ENCODE measurements at regions not wholly inside any gene's neighbourhood (a gene's known extent, or its start where the extent isn't known, plus 50 kb on each side); places are given as distances from the start of the nearest gene placed in this dataset.
A peak's percentile ranks its signal among the peaks of the same experiment; 100 is the strongest.
"Not testable (repeated sequence)": the region's sequence is repeated elsewhere in the genome, so short reads cannot be mapped to it uniquely, and the experiment has no call there.

DNA sequence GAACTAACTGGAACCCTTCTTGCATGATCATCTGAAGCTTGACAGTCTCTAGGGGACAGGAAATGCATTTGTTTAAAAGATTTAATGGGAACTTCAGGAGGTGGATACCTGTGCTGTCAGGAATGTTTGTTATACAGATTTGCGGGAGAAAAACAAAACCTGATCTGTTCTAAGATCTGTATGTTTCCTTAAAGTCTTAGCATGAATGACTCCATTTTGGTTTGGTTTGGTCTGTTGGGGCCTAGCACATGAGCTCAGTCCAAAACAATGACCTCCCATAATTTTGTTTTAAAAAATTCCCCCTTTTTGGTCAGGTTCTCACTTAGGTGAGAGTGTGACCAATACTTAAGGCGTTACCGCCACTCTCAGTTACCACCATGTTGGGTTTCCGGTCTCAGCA lies 138.7 kb downstream of the AKR1D1 start:
- no peak for DNase-seq (ENCODE audit: low read depth)

DNA sequence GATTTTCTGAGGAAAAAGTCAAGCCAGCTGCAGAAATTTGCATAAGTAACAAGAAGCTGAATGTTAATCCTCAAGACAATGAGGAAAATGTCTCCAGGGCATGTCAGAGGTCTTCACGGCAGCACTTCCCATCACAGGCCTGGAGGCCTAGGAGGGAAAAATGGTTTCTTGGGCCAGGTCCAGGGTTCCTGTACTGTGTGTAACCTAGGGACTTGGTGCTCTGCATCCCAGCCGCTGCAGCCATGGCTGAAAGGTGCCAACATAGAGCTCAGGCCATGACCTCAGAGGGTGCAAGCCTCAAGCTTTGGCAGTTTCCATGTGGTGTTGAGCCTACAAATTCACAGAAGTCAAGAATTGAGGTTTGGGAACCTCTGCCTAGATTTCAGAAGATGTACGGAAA lies 144.1 kb downstream of the AKR1D1 start:
- not testable (repeated sequence) for DNase-seq (ENCODE audit: low read depth)

DNA sequence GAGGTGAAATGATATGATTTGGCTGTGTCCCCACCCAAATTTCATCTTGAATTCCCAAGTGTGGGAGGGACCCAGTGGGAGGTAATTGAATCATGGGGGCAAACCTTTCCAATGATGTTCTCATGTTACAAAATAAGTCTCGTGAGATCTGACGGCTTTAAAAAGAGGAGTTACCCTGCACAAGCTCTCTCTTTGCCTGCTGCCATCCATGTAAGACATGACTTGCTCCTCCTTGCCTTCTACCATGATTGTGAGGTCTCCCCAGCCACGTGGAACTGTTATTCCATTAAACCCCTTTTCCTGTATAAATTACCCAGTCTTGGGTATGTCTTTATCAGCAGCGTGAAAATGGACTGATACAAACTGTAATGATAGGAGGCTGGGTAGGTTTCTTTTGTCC lies 145.1 kb downstream of the AKR1D1 start:
- not testable (repeated sequence) for DNase-seq (ENCODE audit: low read depth)

DNA sequence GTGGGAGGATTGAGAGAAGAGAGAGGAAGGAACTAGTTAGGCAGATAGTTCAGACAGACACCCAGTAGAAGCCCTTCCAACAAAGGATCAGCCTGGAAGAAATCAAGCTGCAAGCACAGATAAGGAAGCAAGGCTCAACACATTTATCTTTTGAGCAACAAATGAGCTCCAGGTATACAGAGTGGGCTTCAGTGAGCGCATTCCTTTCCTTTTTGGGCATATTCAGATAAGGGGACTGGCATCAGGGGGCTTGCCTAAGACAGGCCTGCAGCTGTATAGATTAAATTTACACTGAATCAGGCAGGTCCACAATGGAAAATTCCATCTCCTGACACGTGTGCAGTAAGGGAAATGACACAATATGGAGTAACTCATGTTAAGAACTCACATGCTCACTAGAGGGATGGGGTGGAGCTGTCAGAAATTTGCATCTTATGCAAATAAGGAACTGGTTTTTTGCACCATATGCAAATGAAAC lies 147.2 kb downstream of the AKR1D1 start:
- no peak for DNase-seq (ENCODE audit: low read depth)

DNA sequence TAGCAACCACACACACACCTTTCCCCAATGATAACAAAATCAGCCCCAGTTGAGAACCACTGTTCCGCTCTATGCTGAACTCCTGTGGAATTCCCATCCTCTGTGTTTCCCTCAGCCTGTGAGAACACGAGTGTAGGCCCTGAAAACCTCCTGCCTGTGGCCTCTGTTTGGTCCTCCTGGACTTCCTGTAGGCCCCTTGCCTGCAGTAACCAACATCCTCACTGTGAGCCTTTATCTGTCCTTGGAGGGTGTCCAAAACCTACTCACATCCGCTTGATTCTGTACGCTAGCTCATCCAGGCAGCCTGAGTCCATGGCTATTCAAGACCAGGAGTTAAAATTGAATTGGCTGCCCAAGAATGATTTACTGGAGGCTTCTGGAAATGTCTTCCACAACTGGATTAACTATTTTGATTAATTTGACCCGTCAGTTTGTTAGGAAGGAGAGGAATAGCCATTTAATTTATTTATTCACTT lies 149.8 kb downstream of the AKR1D1 start:
- DNase-seq (ENCODE audit: low read depth): peak; percentile 13

DNA sequence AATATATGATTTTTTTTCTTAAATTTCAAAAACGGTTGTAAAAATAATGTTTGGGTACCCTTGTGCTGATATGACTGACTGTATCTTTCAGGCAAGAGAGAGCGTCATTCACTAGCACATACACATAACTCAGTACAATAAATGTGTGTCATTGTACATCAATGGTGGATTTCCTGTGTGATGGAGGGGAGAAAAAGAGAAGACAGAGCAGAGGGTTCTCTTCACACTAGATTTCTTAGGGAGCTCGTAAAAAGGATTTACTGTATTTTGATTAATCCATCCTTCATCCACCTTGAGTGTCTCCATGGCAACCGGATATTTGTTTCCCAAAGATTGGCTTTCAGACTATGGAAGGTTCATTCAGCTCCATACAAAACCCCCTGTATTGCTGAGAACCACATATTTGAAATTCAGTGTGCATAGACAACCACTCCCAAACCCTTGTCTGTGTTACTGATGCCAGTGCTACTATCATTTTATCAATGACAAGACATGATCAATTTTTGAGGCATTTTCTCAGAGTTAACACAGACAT lies 150.6 kb downstream of the AKR1D1 start:
- DNase-seq (ENCODE audit: low read depth): no peak

DNA sequence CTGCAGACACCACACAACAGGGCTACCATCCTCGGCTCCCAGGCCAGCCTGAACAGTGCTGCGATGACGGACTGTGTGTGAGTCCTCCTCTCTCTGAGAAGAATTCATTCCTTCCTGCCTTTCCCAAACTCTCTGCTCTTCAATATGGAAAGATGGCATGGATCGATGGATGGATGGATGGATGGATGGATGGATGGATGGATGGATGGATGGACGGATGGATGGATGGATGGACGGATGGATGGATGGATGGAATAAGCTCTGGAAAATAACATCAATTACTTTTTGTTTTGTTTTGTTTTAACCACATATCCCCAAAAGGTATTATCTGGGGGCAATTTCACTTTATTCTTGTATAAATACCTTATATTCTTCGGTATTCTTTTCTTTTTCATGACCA lies 151.9 kb downstream of the AKR1D1 start:
- no peak for DNase-seq (ENCODE audit: low read depth)

DNA sequence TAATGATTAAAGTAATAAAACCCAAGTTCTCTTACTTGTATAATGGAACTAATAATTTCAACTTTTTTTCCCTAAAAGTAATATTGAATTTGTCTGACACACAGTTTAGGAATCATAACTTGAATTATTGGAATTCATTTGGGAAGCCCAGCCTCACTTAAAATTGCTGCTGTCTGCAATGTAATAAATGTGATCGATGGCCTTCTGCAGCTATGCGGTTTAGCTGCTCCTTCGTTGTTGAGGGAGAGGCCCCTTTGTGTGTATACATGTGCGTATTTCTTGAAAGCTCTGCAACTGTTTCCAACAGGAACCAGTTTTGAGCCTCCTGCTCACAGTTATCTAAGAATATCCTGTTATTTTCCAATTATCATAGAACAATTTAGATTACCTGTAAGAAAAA lies 152.5 kb downstream of the AKR1D1 start:
- DNase-seq (ENCODE audit: low read depth): no peak

DNA sequence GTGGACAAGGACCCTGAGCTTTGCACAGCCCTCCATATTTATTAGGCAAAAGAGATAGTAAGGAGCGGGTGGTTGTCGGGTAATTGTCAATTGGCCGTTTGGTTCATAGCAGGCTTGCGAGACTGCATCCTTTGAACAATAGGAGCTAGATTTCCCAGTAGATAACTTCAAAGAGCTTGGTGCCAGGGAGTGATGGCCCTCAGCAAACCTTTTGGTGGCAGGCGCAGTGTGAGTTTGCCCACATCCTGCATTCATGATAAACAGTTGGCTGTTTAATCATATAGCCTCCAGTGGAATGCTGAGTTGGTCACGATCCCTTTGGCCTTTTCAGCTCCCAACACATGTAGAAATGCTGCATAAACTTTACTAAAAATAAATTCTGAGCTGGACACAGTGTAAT lies 156.9 kb downstream of the AKR1D1 start:
- no peak for DNase-seq (ENCODE audit: low read depth)

DNA sequence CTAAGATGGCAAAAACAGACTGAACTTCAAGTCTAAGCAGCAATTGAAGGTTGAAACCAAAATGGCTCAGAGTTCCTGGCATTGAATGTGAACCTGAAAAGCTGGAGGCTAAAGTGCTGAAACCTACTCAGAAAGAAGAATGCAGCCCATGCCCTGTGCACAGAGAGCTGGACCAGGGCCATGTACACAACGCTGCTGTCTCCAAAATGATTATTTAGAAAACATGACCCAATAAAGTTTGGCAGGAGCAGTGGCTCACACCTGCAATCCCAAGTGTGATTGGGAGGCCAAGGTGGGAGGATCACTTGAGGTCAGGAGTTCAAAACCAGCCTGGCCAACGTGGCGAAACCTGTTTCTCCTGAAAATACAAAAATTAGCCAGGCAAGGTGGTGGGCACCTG lies 158.9 kb downstream of the AKR1D1 start:
- no peak for DNase-seq (ENCODE audit: low read depth)

DNA sequence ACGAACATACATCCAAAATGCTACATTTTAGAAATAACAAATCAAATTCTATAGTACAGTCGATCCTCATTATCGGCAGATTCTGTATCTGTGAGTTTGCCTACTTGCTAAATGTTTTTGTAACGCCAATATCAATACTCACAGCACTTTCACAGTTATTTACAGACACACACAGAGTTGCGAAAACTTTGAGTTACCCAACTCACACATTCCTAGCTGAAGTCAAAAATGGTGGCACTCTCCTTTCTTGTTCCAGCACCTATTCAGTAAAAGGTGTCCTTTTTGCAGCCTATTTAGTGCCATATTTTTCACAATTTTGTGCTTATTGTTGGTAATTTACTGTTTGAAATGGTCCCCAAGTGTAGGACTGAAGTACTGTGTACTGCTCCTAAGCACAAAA lies 161.7 kb downstream of the AKR1D1 start:
- no peak for DNase-seq (ENCODE audit: low read depth)

DNA sequence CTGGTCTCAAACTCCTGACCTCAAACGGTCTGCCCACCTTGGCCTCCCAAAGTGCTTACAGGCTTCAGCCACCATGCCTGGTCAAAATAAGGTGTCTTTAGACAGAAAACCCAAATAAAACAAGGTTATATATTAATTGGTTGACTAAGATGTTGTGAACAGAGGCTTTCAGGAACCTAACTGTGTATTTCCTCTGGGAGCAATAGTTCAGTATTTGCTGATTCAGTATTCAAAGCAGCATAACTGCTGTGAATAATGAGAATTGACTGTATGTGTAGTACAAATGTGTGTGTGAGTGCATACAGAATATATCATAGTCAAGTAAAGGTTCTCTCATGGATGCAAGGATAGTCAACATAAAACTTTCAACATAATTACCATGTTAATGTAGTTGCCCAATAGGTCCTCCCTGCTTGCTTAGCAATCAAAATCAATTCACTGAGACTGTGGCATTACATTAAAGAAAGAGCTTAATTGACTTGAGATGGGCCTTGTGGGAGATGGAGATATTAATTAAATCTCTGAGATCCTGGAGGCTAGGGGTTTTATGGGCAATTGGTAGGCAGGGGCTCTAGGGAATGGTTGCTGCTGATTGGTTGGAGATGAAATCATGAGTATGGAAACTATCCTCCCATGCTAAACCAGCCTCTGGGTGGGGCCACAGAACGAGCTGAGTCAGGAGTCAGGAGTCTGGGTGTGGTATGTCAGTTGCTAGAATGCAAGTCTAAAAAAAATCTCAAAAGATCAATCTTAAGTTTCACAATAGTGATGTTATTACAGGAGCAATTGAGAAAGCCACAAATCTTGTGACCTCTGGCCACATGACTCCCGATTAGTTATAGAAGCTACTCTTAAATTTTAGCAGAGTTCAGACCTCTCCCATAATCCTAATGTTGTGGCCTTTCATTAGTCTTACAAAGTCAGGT lies 162.7 kb downstream of the AKR1D1 start:
- no peak for DNase-seq (ENCODE audit: low read depth)

DNA sequence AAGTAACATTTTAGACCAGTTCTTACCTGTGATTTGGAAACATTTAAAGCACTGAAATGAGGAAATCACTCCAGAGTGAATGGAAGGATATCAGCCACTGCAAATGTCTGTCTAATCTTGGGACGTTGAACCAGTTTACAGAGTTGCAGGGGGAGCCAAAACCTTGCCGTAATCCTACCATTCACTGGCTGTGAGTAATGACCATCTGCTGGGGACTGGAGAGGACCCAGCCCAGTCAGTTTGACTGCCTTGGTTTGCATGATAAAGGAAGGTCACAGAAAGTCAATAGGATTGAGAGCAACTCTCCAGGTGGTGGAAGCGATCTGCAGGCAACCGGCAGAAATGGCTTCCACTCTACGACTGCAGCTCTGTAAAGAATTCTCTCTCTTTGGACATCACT lies 167.2 kb downstream of the AKR1D1 start:
- DNase-seq (ENCODE audit: low read depth): peak; percentile 31

DNA sequence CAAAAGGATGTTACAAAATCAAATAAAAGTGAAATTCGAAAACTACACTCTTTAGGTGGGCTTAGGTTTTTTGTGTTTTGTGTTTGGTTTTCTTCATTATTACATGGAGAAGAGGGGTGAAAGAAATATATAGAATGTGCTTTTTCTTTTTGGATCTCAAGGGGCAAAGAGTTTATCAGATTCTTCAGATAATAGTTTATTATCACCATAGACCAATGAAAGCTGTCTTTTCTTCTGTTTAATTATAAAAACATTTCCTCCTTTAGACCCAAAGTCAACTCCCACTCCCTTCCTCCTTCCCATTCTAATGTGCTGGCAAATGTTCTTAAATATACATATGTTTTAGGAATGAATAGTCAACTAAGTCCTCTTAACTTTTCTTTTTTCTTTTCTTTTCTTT lies 167.6 kb downstream of the AKR1D1 start:
- no peak for DNase-seq (ENCODE audit: low read depth)

DNA sequence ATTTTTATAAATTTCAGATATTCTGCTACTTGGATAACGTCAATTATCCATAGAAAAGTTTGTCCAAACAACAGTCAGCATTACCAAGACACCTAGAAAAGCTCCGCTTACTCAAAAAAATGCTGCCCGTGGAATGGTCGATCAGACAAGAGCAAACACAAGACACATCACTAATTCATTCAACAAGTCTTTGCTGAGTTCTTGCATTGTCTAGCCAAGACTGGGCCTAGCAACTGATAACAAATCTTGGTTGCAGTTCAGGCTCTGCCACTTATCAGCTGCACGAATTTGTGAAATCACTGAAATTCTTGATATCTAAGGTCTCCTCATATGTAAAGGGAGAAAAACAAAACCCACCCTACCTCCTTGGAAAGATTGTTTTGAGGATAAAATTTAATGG lies 168.3 kb downstream of the AKR1D1 start:
- no peak for DNase-seq (ENCODE audit: low read depth)

DNA sequence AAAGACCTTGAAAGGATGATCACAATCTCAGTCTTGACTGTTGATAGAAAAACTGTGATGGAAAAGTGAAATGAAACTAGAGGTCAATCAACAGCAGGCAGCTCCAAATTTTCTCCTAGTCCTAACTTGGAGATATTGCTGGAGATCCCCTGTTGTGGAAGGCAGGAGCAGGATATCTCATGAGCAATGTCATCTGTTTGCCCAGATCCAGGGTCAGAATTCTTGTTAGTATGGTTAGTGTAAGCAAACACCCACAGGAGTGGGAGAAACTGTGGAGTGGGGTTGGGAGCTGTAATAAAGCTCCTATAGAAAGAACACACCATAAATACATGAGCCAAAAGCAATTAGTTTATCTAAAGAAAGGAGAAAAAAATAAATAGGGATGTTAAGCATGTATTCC lies 169.0 kb downstream of the AKR1D1 start:
- no peak for DNase-seq (ENCODE audit: low read depth)

DNA sequence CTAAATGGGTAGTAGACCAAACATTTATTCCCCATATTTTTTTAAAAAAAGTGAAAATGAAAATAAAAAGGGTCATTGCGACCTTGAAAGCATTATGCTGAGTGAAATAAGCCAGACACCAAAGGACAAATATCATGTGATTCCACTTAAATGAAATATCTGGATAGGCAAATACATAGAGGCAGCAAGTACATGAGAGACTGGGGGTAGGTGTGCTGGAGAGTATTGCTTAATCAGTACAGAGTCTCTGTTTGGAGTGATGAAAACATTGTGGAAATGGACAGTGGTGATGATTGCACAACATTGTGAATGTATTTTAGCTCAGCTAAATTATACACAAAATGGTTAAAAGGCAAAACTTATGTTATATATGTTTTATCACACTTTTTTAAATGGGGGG lies 169.4 kb downstream of the AKR1D1 start:
- no peak for DNase-seq (ENCODE audit: low read depth)

DNA sequence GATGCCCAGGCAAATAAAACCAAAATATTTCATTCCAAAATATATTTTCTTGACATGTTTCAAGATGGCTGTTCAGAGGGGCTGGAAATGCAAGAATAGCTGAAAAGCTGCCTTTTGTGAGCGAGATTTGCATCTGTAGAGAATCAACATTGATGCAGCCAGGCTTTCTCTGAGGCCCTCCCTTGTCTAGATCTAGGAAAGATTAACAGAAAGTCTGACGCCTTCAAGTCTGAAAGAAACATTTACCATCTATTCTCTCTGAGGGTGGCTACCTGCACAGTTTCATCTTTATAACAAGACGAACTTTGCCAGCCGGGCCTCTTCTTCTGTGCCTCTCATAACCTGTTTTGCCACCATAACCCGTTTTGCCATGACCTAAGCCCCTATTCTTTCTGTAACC lies 170.2 kb downstream of the AKR1D1 start:
- no peak for DNase-seq (ENCODE audit: low read depth)

DNA sequence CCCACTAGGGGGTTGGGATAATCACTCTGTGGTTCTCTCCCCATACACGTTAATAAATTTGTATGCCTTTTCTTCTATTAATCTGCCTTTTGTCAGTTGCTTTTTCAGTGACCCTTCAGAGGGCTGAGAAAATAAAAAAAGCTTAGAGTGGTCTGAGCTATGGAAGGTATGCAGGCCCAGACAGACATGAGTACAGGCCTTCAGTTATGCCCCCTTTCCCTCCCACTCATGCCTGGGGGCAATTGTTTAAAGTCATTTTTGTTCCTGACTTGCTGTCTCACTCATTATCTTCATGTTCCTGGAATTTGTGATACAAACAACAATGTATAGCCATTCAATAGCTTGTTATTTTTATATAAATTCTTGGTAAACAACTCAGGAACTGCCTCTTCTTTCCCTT lies 170.8 kb downstream of the AKR1D1 start:
- DNase-seq (ENCODE audit: low read depth): no peak

DNA sequence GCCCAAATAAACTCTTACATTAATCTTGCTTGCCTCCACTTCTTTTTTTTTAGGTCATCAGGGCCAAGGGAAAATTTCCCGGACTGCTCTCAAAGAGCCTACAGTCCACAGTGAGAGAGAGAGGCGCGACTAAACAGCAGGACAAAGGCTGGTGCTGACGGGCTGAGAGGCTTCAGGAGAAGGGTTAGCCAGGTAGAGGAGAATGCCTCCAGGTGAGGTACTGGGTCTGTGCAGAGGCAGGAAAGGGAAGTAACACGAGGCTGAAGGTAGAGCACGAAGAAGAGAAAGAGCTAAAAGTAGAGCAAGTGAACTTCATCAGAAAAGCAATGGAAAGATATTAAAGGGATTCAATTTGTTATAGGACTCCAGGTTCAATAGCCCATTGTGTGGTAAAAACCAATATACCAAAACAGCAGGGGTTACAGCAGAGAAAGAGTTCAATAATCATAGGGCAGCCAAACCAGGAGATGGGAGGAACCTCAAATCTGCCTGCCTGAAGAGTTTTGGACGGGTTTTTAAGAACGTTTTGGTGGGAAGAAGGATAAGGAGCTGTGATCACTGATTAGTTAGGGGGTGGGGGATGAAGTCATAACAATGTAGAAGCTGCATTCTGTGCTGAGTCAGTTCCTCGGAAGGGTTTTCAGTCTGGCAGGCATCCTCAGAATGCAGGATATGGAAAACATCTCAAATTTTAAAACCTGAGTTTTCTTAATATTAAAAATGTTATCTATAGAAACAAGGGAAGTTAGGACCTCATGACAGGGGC lies 171.5 kb downstream of the AKR1D1 start:
- no peak for DNase-seq (ENCODE audit: low read depth)

DNA sequence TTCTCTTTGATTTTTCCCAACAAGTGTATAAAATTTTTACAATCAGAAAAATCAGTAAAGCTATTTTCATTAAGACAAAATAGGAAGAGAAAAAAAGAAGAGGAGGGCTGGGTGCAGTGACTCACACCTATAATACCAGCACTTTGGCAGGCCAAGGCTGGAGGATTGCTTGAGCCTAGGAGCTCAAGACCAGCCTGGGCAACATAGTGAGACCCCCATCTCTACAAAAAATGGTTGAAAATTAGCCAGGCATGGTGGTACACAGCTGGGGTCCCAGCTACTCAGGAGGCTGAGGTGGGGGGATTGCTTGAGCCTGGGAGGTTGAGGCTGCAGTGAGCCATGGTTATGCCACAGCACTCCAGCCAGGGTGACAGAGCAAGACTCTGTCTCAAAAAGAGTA lies 172.3 kb downstream of the AKR1D1 start:
- no peak for DNase-seq (ENCODE audit: low read depth)

DNA sequence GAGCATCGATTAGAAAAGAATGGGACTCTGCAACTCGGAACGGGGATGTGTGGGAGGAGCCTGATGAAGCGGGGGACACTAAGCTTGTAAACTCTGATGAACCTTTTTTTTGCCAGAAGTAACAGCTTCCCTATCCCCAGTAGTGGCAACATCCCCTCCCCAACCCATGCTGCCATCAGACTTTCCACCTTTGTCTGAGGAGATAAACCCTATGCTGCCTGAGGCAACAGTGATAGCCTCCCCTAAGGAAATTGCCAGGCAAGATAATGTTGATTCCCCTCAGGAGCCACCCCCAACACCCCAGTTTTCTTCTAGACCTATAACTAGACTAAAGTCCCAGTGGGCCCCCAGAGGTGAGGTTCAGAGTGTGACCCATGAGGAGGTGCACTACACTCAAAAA lies 173.7 kb downstream of the AKR1D1 start:
- DNase-seq (ENCODE audit: low read depth): no peak
